Stimulated activated CD4-positive, alpha-beta T cell treated with anti-CD3 and anti-CD28 coated beads, Interleukin-12 subunit alpha, Interleukin-12 subunit beta, amount 100 ng/mL, for 48 hours (primary cell): ENCODE measurements at regions not wholly inside any gene's neighbourhood (a gene's known extent, or its start where the extent isn't known, plus 50 kb on each side); places are given as distances from the start of the nearest gene placed in this dataset.

Source experiments
- DNase-seq, 3 donors: peaks; one replicate each; pipeline ENCODE4 v3.0.0-alpha.2; 2020; ENCODE audit warnings: low read depth in 2 of 3, low spot score in 1 of 3

- no peak for DNase-seq
These were observed 216.6 kb downstream of the SH3BP4 start for GRCh38 chr2:235168174-235168979.

- DNase-seq = no peak
These were observed 218.2 kb downstream of the SH3BP4 start for GRCh38 chr2:235170016-235170415.

GRCh38 chr2:235170536-235171521, 219.0 kb downstream of the SH3BP4 start:
- DNase-seq = no peak

- no peak for DNase-seq
These were observed 219.8 kb downstream of the SH3BP4 start for GRCh38 chr2:235171550-235172031.

- DNase-seq = no peak
These were observed 228.8 kb downstream of the SH3BP4 start for GRCh38 chr2:235180642-235181041.

- DNase-seq = no peak
These were observed 232.0 kb downstream of the SH3BP4 start for GRCh38 chr2:235183786-235184185.

- DNase-seq = no peak
These were observed 236.0 kb downstream of the SH3BP4 start for GRCh38 chr2:235187806-235188205.

GRCh38 chr2:235191486-235191885, 239.7 kb downstream of the SH3BP4 start:
- DNase-seq = no peak

- no peak for DNase-seq
These were observed 240.2 kb downstream of the SH3BP4 start for GRCh38 chr2:235191978-235192377.

- DNase-seq = no peak
These were observed 242.5 kb downstream of the SH3BP4 start for GRCh38 chr2:235194351-235194750.

GRCh38 chr2:235194836-235195235, 243.0 kb downstream of the SH3BP4 start:
- no peak for DNase-seq

GRCh38 chr2:235195921-235196320, 244.1 kb downstream of the SH3BP4 start:
- no peak for DNase-seq

- DNase-seq = no peak
These were observed 247.3 kb downstream of the SH3BP4 start for GRCh38 chr2:235199128-235199527.

- no peak for DNase-seq
These were observed 248.4 kb downstream of the SH3BP4 start for GRCh38 chr2:235200216-235200615.

- DNase-seq = no peak
These were observed 249.9 kb downstream of the SH3BP4 start for GRCh38 chr2:235201756-235202155.

- no peak for DNase-seq
These were observed 253.1 kb downstream of the SH3BP4 start for GRCh38 chr2:235204948-235205347.

GRCh38 chr2:235206399-235206798, 254.6 kb downstream of the SH3BP4 start:
- no peak for DNase-seq

GRCh38 chr2:235206980-235207579, 255.3 kb downstream of the SH3BP4 start:
- DNase-seq = no peak

- DNase-seq = no peak
These were observed 259.2 kb downstream of the SH3BP4 start for GRCh38 chr2:235211056-235211455.

- DNase-seq = no peak
These were observed 260.8 kb downstream of the SH3BP4 start for GRCh38 chr2:235212501-235213158.

GRCh38 chr2:235215248-235215647, 263.4 kb downstream of the SH3BP4 start:
- DNase-seq = no peak
